ENCODE measurements at regions not wholly inside any gene's neighbourhood (a gene's known extent, or its start where the extent isn't known, plus 50 kb on each side); places are given as distances from the start of the nearest gene placed in this dataset.

- Histone ChIP-seq H3K9ac (ENCODE audit: low read length) (no peak overlapping the region), H3K27ac (ENCODE audit: low read length) (no peak overlapping the region), H3K79me2 (replicated peaks; ENCODE audit: insufficient read depth, low read length) (no peaks in the 10 kb centered on the region), H2AFZ (ENCODE audit: low read depth, low read length) (no peak overlapping the region), H3K9me2 (ENCODE audit: insufficient read depth, low read length) (no peaks in the 10 kb centered on the region), H3K4me2 (ENCODE audit: low read length) (no peak overlapping the region), H3K27me3 (ENCODE audit: insufficient read depth, low read depth, low read length) (no peaks in the 10 kb centered on the region), H3K4me3 (ENCODE audit: low read length) (no peak overlapping the region), H3F3A (ENCODE audit: insufficient read depth, low read length, poor library complexity, severe bottlenecking) (no peaks in the 10 kb centered on the region), H3K9me3 (ENCODE audit: low read length) (no peaks in the 10 kb centered on the region), H3K36me3 (ENCODE audit: insufficient read depth, low read length) (no peaks in the 10 kb centered on the region), H4K20me1 (ENCODE audit: insufficient read depth) (no peaks in the 10 kb centered on the region)
- no peak for TF ChIP-seq EZH2 (IDR thresholded peaks at IDR 0.05; ENCODE audit: borderline replicate concordance, insufficient read depth, low read length, poor library complexity, severe bottlenecking)
- no peak for TF ChIP-seq RAD21 (conservative IDR thresholded peaks at IDR 0.05)
- TF ChIP-seq TAF1 (IDR thresholded peaks at IDR 0.05; ENCODE audit: low read depth): no peak
- no peak for TF ChIP-seq MXI1 (conservative IDR thresholded peaks at IDR 0.05; ENCODE audit: poor library complexity, severe bottlenecking)
- no peak for TF ChIP-seq SMC3 (conservative IDR thresholded peaks at IDR 0.05; ENCODE audit: poor library complexity)
- TF ChIP-seq EP300 (conservative IDR thresholded peaks at IDR 0.05; ENCODE audit: poor library complexity, severe bottlenecking): no peak
- no peak for TF ChIP-seq POLR2AphosphoS5 (IDR thresholded peaks at IDR 0.05)
- TF ChIP-seq CTCF (IDR thresholded peaks at IDR 0.05; ENCODE audit: poor library complexity, severe bottlenecking): no peak
- no peak for TF ChIP-seq REST (IDR thresholded peaks at IDR 0.05; ENCODE audit: borderline replicate concordance)
Observed at GRCh38 chr7:155979994-155980393, 167.7 kb upstream of the SHH start.

- H3K4me3 ChIP-seq (ENCODE audit: low read length): no peak overlapping the region
- no peaks in the 10 kb centered on the region for H3K9me3 ChIP-seq (ENCODE audit: low read length)
- H3K9me2 ChIP-seq (ENCODE audit: insufficient read depth, low read length): no peaks in the 10 kb centered on the region
- no peaks in the 10 kb centered on the region for H3K36me3 ChIP-seq (ENCODE audit: insufficient read depth, low read length)
- H3K9ac ChIP-seq (ENCODE audit: low read length): no peak overlapping the region
- no peak overlapping the region for H3K4me2 ChIP-seq (ENCODE audit: low read length)
- no peak overlapping the region for H3K27ac ChIP-seq (ENCODE audit: low read length)
- no peaks in the 10 kb centered on the region for H3K27me3 ChIP-seq (ENCODE audit: insufficient read depth, low read depth, low read length)
- H2AFZ ChIP-seq (ENCODE audit: low read depth, low read length): no peak overlapping the region
- H3F3A ChIP-seq (ENCODE audit: insufficient read depth, low read length, poor library complexity, severe bottlenecking): no peaks in the 10 kb centered on the region
- H3K79me2 ChIP-seq (replicated peaks; ENCODE audit: insufficient read depth, low read length): no peaks in the 10 kb centered on the region
- TF ChIP-seq EP300 (conservative IDR thresholded peaks at IDR 0.05; ENCODE audit: poor library complexity, severe bottlenecking) (no peak), EZH2 (IDR thresholded peaks at IDR 0.05; ENCODE audit: borderline replicate concordance, insufficient read depth, low read length, poor library complexity, severe bottlenecking) (no peak), MXI1 (conservative IDR thresholded peaks at IDR 0.05; ENCODE audit: poor library complexity, severe bottlenecking) (no peak), TAF1 (IDR thresholded peaks at IDR 0.05; ENCODE audit: low read depth) (no peak), SMC3 (conservative IDR thresholded peaks at IDR 0.05; ENCODE audit: poor library complexity) (no peak), REST (IDR thresholded peaks at IDR 0.05; ENCODE audit: borderline replicate concordance) (no peak), POLR2AphosphoS5 (IDR thresholded peaks at IDR 0.05) (no peak), CTCF (IDR thresholded peaks at IDR 0.05; ENCODE audit: poor library complexity, severe bottlenecking) (no peak), RAD21 (conservative IDR thresholded peaks at IDR 0.05) (no peak)
- H4K20me1 ChIP-seq (ENCODE audit: insufficient read depth): no peaks in the 10 kb centered on the region
Observed at GRCh38 chr7:155979566-155979965, 167.3 kb upstream of the SHH start.

All from neural cell (in vitro differentiated cells).